ENCODE measurements at regions not wholly inside any gene's neighbourhood (a gene's known extent, or its start where the extent isn't known, plus 50 kb on each side); places are given as distances from the start of the nearest gene placed in this dataset.

- Histone ChIP-seq H3K4me2 (ENCODE audit: low read depth, low read length, poor library complexity, severe bottlenecking) (no peak overlapping the region), H3F3A (ENCODE audit: insufficient read depth) (no peaks in the 10 kb centered on the region), H3K27me3 (ENCODE audit: low read length) (no peaks in the 10 kb centered on the region), H3K36me3 (ENCODE audit: low read length) (no peaks in the 10 kb centered on the region), H3K9me3 (ENCODE audit: insufficient read depth, low read length) (no peaks in the 10 kb centered on the region; the same call in 1 of the 2 replicates), H3K27ac (ENCODE audit: low read depth, low read length) (no peak overlapping the region), H2AFZ (ENCODE audit: low read depth, low read length, severe bottlenecking) (no peak overlapping the region), H4K20me1 (ENCODE audit: low read depth, low read length) (no peaks in the 10 kb centered on the region), H3K9me2 (replicated peaks; ENCODE audit: insufficient read depth, low read length) (no peaks in the 10 kb centered on the region), H3K79me2 (ENCODE audit: insufficient read depth, low read length) (no peaks in the 10 kb centered on the region), H3K4me3 (ENCODE audit: insufficient read depth, low read length, poor library complexity, severe bottlenecking) (no peak overlapping the region), H3K9ac (ENCODE audit: low read length) (no peak overlapping the region)
- TF ChIP-seq CTCF (IDR thresholded peaks at IDR 0.05; ENCODE audit: insufficient read depth, low read length, poor library complexity, severe bottlenecking): no peak
Observed at GRCh38 chr21:27362249-27362648, 395.4 kb upstream of the ADAMTS5 start.

- H3K9me3 ChIP-seq (ENCODE audit: insufficient read depth, low read length): no peaks in the 10 kb centered on the region; the same call in 1 of the 2 replicates
- no peak overlapping the region for H3K27ac ChIP-seq (ENCODE audit: low read depth, low read length)
- H3K9ac ChIP-seq (ENCODE audit: low read length): no peak overlapping the region
- H3K4me2 ChIP-seq (ENCODE audit: low read depth, low read length, poor library complexity, severe bottlenecking): no peak overlapping the region
- H4K20me1 ChIP-seq (ENCODE audit: low read depth, low read length): no peaks in the 10 kb centered on the region
- TF ChIP-seq EZH2phosphoT487 (conservative IDR thresholded peaks at IDR 0.05; ENCODE audit: low read length) (no peak), CTCF (IDR thresholded peaks at IDR 0.05; ENCODE audit: insufficient read depth, low read length, poor library complexity, severe bottlenecking) (no peak)
- no peak overlapping the region for H2AFZ ChIP-seq (ENCODE audit: low read depth, low read length, severe bottlenecking)
- H3F3A ChIP-seq (ENCODE audit: insufficient read depth): no peaks in the 10 kb centered on the region
- no peaks in the 10 kb centered on the region for H3K79me2 ChIP-seq (ENCODE audit: insufficient read depth, low read length)
- H3K4me3 ChIP-seq (ENCODE audit: insufficient read depth, low read length, poor library complexity, severe bottlenecking): no peak overlapping the region
- H3K27me3 ChIP-seq (ENCODE audit: low read length): no peaks in the 10 kb centered on the region
- no peaks in the 10 kb centered on the region for H3K9me2 ChIP-seq (replicated peaks; ENCODE audit: insufficient read depth, low read length)
- no peaks in the 10 kb centered on the region for H3K36me3 ChIP-seq (ENCODE audit: low read length)
Observed at GRCh38 chr21:27359141-27359540, 392.3 kb upstream of the ADAMTS5 start.

GRCh38 chr21:27352885-27353284, 386.0 kb upstream of the ADAMTS5 start:
- TF ChIP-seq EZH2phosphoT487 (conservative IDR thresholded peaks at IDR 0.05; ENCODE audit: low read length): no peak
- no peak for TF ChIP-seq CTCF (IDR thresholded peaks at IDR 0.05; ENCODE audit: insufficient read depth, low read length, poor library complexity, severe bottlenecking)
- no peak overlapping the region for H3K4me2 ChIP-seq (ENCODE audit: low read depth, low read length, poor library complexity, severe bottlenecking)
- H3K4me3 ChIP-seq (ENCODE audit: insufficient read depth, low read length, poor library complexity, severe bottlenecking): no peak overlapping the region
- no peaks in the 10 kb centered on the region for H3K27me3 ChIP-seq (ENCODE audit: low read length)
- H3K9me2 ChIP-seq (replicated peaks; ENCODE audit: insufficient read depth, low read length): no peaks in the 10 kb centered on the region
- no peak overlapping the region for H2AFZ ChIP-seq (ENCODE audit: low read depth, low read length, severe bottlenecking)
- no peaks in the 10 kb centered on the region for H3F3A ChIP-seq (ENCODE audit: insufficient read depth)
- no peaks in the 10 kb centered on the region for H3K36me3 ChIP-seq (ENCODE audit: low read length)
- H4K20me1 ChIP-seq (ENCODE audit: low read depth, low read length): no peaks in the 10 kb centered on the region
- no peaks in the 10 kb centered on the region for H3K79me2 ChIP-seq (ENCODE audit: insufficient read depth, low read length)
- H3K27ac ChIP-seq (ENCODE audit: low read depth, low read length): no peak overlapping the region
- H3K9ac ChIP-seq (ENCODE audit: low read length): no peak overlapping the region
- H3K9me3 ChIP-seq (ENCODE audit: insufficient read depth, low read length): no peaks in the 10 kb centered on the region

- Histone ChIP-seq H4K20me1 (ENCODE audit: low read depth, low read length) (no peaks in the 10 kb centered on the region), H3K9me3 (ENCODE audit: insufficient read depth, low read length) (no peaks in the 10 kb centered on the region), H3K79me2 (ENCODE audit: insufficient read depth, low read length) (no peaks in the 10 kb centered on the region), H3K4me3 (ENCODE audit: insufficient read depth, low read length, poor library complexity, severe bottlenecking) (no peak overlapping the region), H3K27ac (ENCODE audit: low read depth, low read length) (no peak overlapping the region), H3K36me3 (ENCODE audit: low read length) (no peaks in the 10 kb centered on the region), H2AFZ (ENCODE audit: low read depth, low read length, severe bottlenecking) (no peak overlapping the region), H3K4me2 (ENCODE audit: low read depth, low read length, poor library complexity, severe bottlenecking) (no peak overlapping the region), H3F3A (ENCODE audit: insufficient read depth) (no peaks in the 10 kb centered on the region), H3K9ac (ENCODE audit: low read length) (no peak overlapping the region), H3K9me2 (replicated peaks; ENCODE audit: insufficient read depth, low read length) (no peaks in the 10 kb centered on the region), H3K27me3 (ENCODE audit: low read length) (no peaks in the 10 kb centered on the region)
- TF ChIP-seq EZH2phosphoT487 (conservative IDR thresholded peaks at IDR 0.05; ENCODE audit: low read length) (no peak), CTCF (IDR thresholded peaks at IDR 0.05; ENCODE audit: insufficient read depth, low read length, poor library complexity, severe bottlenecking) (no peak)
Observed at GRCh38 chr21:27346041-27346448, 379.2 kb upstream of the ADAMTS5 start.
